ENCODE measurements at regions not wholly inside any gene's neighbourhood (a gene's known extent, or its start where the extent isn't known, plus 50 kb on each side); places are given as distances from the start of the nearest gene placed in this dataset.

GRCh38 chr15:67911727-67912126 lies 71.9 kb upstream of the RNU6-1 start:
- no peak for TF ChIP-seq CTCF (IDR thresholded peaks at IDR 0.05)
- no peak for TF ChIP-seq EZH2 (IDR thresholded peaks at IDR 0.05; ENCODE audit: borderline replicate concordance, insufficient read depth, low read depth, low read length, poor library complexity, severe bottlenecking)
